HL-60 (cell line): ENCODE measurements at regions not wholly inside any gene's neighbourhood (a gene's known extent, or its start where the extent isn't known, plus 50 kb on each side); places are given as distances from the start of the nearest gene placed in this dataset.
A peak's percentile ranks its signal among the peaks of the same experiment; 100 is the strongest.

Experiments used
- DNase-seq, 2 experiments: peaks; one replicate each; pipeline ENCODE4 v3.0.0-alpha.2; 2010 to 2020; ENCODE audit warnings: low read depth in 1 of 2, low spot score in 1 of 2
- H3K27ac ChIP-seq: fragments of 250-450 bp; sonication (Bioruptor Pico); replicated peaks from 2 replicates; pipeline ENCODE4 v1.5.1; 2020; ENCODE audit warnings: mild to moderate bottlenecking, moderate library complexity
- H3K27me3 ChIP-seq: fragments of 250-450 bp; sonication (Bioruptor Pico); 2 replicates; pipeline ENCODE4 v1.5.1; 2021; ENCODE audit warnings: mild to moderate bottlenecking, moderate library complexity; ENCODE audit not compliant: insufficient read depth, poor library complexity, severe bottlenecking
- H3K4me3 ChIP-seq: replicated peaks from 2 replicates; pipeline ENCODE4 v1.5.1; 2011; ENCODE audit warnings: mild to moderate bottlenecking, control low read depth, low read length; ENCODE audit not compliant: insufficient read depth
- CTCF ChIP-seq: IDR thresholded peaks from one replicate; pipeline ENCODE4 v1.5.1; 2011; ENCODE audit warnings: low read length, control low read depth, inconsistent platforms; ENCODE audit not compliant: insufficient read depth
- GABPA ChIP-seq: IDR thresholded peaks from 2 replicates; pipeline ENCODE4 v1.6.1; 2012; ENCODE audit warnings: low read depth
- POLR2AphosphoS5 ChIP-seq: IDR thresholded peaks from 2 replicates; pipeline ENCODE4 v1.6.1; 2012; ENCODE audit warnings: low read depth
- REST ChIP-seq: IDR thresholded peaks from 2 replicates; pipeline ENCODE4 v1.6.1; 2012; ENCODE audit warnings: low read depth; ENCODE audit not compliant: insufficient replicate concordance
- SPI1 ChIP-seq: IDR thresholded peaks from 2 replicates; pipeline ENCODE4 v1.6.1; 2012; ENCODE audit warnings: low read depth, mild to moderate bottlenecking, borderline replicate concordance

- Histone ChIP-seq H3K27ac (no peak overlapping the region), H3K27me3 (peaks cover 12% of the 10 kb centered on the region)
- TF ChIP-seq CTCF = no peak
- no peak for TF ChIP-seq GABPA
- no peak for TF ChIP-seq SPI1
- no peak for TF ChIP-seq POLR2AphosphoS5
- TF ChIP-seq REST = no peak
Measured at GRCh38 chr3:71907996-71908395, 123.0 kb upstream of the PROK2 start.

GRCh38 chr3:71906976-71907375, 122.0 kb upstream of the PROK2 start:
- TF ChIP-seq CTCF (no peak), GABPA (no peak), REST (no peak), SPI1 (no peak; the same call in 1 of the 2 replicates), POLR2AphosphoS5 (no peak)
- no peak overlapping the region for H3K27ac ChIP-seq
- DNase-seq = peak in 1 of 2 experiments; percentile 8
- peaks cover 14% of the 10 kb centered on the region for H3K27me3 ChIP-seq
- no peak overlapping the region for H3K4me3 ChIP-seq

More at GRCh38 chr3:71907996-71908395, 123.0 kb upstream of the PROK2 start:
- DNase-seq = no peak
- no peak overlapping the region for H3K4me3 ChIP-seq

GRCh38 chr3:71905426-71905825, 120.5 kb upstream of the PROK2 start:
- peak; percentile 36 to 78 for DNase-seq
- TF ChIP-seq GABPA = no peak
- TF ChIP-seq SPI1 = peak; percentile 85
- no peak overlapping the region for H3K27ac ChIP-seq
- peaks cover 14% of the 10 kb centered on the region for H3K27me3 ChIP-seq
- no peak overlapping the region for H3K4me3 ChIP-seq

GRCh38 chr3:71903936-71904335, 119.0 kb upstream of the PROK2 start:
- Histone ChIP-seq H3K4me3 (no peak overlapping the region), H3K27me3 (peaks cover 13% of the 10 kb centered on the region), H3K27ac (no peak overlapping the region)
- no peak for TF ChIP-seq POLR2AphosphoS5
- TF ChIP-seq REST = no peak
- no peak for TF ChIP-seq GABPA
- no peak for TF ChIP-seq SPI1
- TF ChIP-seq CTCF = no peak
- no peak for DNase-seq
